T1000 (cell line): ENCODE measurements at regions not wholly inside any gene's neighbourhood (a gene's known extent, or its start where the extent isn't known, plus 50 kb on each side); places are given as distances from the start of the nearest gene placed in this dataset.

ENCODE experiments used
- DNase-seq: peaks from one replicate; lab custom pipeline; 2025; ENCODE audit warnings: mixed read lengths; lab: John Stamatoyannopoulos, UW

GRCh38 chr22:48955351-48956311 lies 872.0 kb downstream of the BRD1 start:
- DNase-seq, result no peak

DNA sequence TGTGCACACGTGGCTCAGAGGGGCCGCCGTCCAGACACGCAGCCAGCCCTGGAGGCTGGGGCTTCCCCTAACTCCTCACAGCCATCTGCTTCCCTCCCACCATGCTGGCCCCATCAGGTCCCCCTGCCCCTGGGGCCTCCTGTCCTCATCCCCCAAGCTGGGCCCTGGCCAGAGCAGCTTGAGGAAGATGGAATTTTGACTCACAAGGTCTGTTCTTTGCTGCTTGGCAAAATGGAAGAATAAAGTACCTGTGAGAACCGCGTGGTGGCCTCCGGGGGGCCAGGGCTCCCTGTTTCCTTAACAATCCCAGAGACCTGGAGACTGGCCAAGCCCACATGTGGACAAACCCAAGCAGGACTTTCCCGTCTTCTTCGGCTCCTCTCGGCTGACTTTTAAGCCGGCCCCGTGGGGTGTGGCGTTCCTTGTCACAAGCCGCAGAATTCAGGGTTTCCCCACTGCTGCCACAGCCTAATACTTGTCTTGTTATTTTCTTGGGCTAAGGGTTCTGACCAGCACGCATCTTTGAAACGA lies 872.8 kb downstream of the BRD1 start:
- no peak for DNase-seq

DNA sequence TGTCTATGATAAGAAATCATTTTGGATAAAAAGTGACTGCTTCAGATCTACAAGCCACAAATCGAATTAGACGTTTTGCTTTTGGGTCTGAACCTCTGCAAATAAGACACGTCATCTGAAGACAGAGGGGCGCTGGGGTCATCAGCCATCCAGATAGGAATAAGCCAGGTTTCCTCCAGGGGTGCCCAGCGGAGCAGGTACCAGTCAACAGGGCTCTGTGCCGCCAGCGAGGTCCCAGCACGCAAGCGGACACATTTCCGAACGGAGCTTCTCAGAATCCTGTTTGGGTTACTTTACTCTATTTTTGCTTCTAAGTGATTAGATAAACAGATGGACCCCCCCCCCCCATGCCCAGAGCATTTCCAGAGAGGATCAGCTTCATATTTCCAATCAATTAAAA lies 873.8 kb downstream of the BRD1 start:
- DNase-seq, result no peak

DNA sequence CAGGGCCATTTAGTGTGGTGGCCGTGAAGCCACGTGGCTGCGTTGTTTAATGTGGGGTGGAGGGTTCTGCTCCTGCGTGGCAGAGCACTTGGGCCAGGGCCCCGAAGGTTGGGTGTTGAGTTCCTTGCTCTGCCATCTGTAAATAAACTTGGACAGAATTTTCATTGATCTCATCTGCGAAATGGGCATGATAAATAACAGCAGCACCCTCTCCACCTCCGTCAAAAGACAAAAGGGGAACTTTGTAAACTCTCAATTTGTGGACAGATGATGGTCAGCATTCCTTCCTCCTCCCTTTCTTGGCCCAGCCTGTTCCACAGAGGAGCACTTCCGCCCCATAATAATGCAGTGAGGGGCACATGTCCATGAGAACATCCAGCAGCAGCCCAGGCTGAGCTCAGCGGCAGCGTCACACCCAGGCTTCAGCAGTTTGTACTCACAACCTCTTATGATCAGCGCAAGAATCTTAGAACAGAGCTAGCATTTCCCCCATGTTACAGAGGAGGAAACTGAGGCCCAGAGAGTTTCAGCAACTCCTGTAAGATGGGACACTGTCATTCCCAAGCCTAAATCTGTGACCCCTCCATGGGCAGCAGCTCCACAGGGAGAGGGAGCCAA lies 874.5 kb downstream of the BRD1 start:
- DNase-seq, result no peak

DNA sequence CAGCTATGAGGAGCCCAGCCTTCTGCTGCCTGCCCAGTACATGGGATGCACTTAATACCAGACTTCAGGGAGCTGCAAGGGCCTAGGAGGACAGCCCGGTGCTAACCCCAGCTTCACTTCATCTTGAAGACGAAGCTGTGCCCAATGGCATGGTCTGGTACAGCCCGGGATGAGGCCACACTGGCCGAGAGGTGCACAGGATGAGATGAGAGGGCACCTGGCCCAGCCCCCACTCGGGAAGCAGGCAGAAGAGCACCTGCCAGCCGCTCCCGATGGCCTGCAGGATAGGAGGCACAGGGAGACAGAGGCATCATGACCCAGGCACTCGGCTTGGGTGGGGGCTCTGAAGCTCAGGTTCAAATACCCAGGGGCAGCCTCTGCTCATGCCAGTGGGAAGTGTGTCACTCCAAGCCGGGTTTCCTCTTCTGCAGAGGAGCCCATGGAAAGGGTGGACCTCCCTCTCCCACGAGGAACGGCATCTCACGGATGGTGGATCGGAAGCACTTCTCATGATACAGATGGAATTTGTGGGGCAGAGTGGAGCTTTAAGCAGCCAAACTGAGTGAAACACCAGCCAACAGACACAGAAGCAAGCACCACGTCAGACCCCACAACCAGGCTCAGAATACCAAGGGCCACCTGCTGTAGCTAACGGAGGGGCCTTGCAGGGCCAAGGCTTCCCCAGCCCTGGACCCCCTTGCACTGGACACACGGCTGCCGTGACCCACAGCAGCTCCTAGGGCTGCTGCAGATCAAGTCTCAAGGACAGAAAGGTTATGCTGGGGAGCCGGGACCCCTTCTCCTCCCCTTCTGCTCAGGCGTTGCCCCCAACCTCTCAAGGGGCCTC lies 875.2 kb downstream of the BRD1 start:
- DNase-seq, result no peak

DNA sequence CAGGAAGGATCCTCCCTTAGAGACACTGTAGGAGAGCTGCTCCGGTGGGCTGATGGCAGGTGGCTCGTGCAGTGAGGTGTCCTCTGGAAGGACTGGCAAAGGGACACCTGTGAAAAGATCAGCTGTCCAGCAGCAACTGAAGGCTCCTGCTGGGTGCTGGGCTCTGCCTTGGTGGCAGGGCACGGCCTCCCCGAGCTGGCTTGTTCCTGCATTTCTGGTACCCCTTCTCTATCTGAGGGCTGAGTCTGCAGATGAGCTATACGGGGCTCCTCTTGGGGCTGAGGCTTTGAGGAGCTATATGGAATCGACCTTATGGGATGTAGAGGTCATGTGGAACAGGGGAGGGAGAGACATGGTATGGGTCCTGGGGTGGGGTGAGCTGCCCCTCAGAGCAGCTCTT lies 875.8 kb downstream of the BRD1 start:
- DNase-seq, result no peak

- no peak for DNase-seq
Measured at GRCh38 chr22:48950151-48950915, 877.3 kb downstream of the BRD1 start.

GRCh38 chr22:48949375-48950149 lies 878.1 kb downstream of the BRD1 start:
- DNase-seq, result no peak

GRCh38 chr22:48948575-48949170 lies 879.0 kb downstream of the BRD1 start:
- no peak for DNase-seq

GRCh38 chr22:48947636-48948035 lies 880.0 kb downstream of the BRD1 start:
- no peak for DNase-seq

DNA sequence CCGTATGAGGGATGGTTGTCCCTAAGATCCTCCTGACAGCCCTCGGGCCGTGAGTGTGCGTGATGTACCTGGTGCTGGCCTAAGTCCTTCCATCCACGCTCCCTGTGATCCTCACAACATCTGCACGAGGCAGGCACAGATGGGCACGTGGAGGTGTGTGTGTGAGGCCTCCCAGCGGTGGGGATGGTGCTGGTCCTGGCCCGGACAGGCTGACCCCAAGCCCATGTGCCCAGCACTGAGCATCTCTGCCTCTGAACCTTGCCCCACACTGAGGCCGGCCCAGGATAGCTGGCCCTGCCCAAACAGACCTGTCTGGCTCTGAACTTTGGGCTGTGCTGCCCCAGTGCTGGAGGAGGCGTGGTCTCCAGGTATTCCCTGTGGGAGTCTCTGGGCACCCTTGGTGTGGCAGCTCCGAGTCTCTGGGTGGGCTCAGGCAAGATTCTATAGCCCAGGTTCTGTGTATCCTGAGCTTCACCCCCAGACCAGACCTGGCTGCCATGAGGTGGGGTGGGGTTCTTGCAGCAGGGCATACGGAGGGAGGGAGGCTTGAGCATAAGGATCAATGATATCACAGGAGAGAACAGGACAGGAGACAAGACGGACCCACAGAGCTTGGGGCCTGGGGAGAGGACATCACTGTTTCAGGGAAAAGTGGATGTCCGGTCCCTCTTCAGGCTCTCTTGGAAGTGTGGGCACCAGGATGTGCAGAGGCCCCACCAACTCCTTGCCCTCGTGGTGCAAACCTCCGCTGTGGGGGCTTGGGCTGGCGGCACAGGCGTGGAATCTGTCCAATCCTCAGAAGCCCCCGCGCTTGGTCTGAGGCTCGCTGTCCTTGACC lies 881.8 kb downstream of the BRD1 start:
- no peak for DNase-seq

- DNase-seq, result no peak
Measured at GRCh38 chr22:48944751-48945620, 882.7 kb downstream of the BRD1 start.

DNA sequence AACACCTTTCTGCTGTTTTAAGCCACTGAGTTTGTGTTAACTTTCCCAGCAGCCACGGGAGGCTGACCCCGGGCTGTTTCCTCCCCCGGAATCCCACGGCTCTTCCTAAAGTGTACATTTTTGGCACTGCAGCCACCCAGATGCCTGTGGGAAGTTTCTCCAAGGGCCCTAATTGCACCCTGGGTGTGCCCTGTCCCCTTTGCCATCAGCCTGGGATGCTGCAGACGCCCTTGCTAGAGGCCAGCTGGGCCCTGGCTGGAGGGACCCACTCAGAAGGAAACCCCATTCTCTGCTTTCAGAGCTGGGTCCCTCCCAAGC lies 883.3 kb downstream of the BRD1 start:
- DNase-seq, result no peak

- DNase-seq, result no peak
Measured at GRCh38 chr22:48943567-48944432, 883.9 kb downstream of the BRD1 start.

- DNase-seq, result no peak
Measured at GRCh38 chr22:48942698-48943566, 884.7 kb downstream of the BRD1 start.

GRCh38 chr22:48941903-48942575 lies 885.6 kb downstream of the BRD1 start:
- DNase-seq, result no peak
